OCI-LY3 (cell line): ENCODE measurements at regions not wholly inside any gene's neighbourhood (a gene's known extent, or its start where the extent isn't known, plus 50 kb on each side); places are given as distances from the start of the nearest gene placed in this dataset.

Source experiments
- H2AFZ ChIP-seq: fragments of 200-600, 300-600 bp; shearing (Covaris generic); 2 replicates; pipeline ENCODE4 v1.6.0; 2014; ENCODE audit warnings: antibody characterized with exemption, low read depth, low read length
- H3K27ac ChIP-seq: fragments of 200-600, 300-600 bp; sonication (generic); 2 replicates; pipeline ENCODE4 v1.5.1; 2014; ENCODE audit warnings: mild to moderate bottlenecking, low read length, moderate library complexity, mixed read lengths
- H3K27me3 ChIP-seq: fragments of 200-600, 300-600 bp; sonication (generic); 2 replicates; pipeline ENCODE4 v1.6.1; 2014; ENCODE audit warnings: low read depth, low read length, mixed read lengths
- H3K36me3 ChIP-seq: fragments of 200-600, 300-600 bp; sonication (generic); replicated peaks from 2 replicates; pipeline ENCODE3; 2014; ENCODE audit warnings: low read depth, low read length, mixed read lengths
- H3K4me1 ChIP-seq: fragments of 300-600, 200-600 bp; sonication (generic); 2 replicates; pipeline ENCODE4 v1.6.1; 2014; ENCODE audit warnings: low read length, mixed read lengths
- H3K4me2 ChIP-seq: fragments of 200-600, 300-600 bp; sonication (generic); 2 replicates; pipeline ENCODE4 v1.6.1; 2014; ENCODE audit warnings: low read length, mixed read lengths
- H3K4me3 ChIP-seq: fragments of 300-600, 200-600 bp; sonication (generic); 2 replicates; pipeline ENCODE4 v1.5.1; 2014; ENCODE audit warnings: antibody characterized with exemption, mild to moderate bottlenecking, low read length, moderate library complexity
- H3K79me2 ChIP-seq: fragments of 300-600, 200-600 bp; shearing (Covaris generic); 2 replicates; pipeline ENCODE4 v1.6.1; 2014; ENCODE audit warnings: mild to moderate bottlenecking, low read length, mixed read lengths
- H3K9ac ChIP-seq: fragments of 300-600, 200-600 bp; shearing (Covaris generic); 2 replicates; pipeline ENCODE4 v1.6.0; 2014; ENCODE audit warnings: mild to moderate bottlenecking, low read length, moderate library complexity
- H3K9me3 ChIP-seq: fragments of 200-600, 300-600 bp; shearing (Covaris generic); 2 replicates; pipeline ENCODE4 v1.6.1; 2014; ENCODE audit warnings: low read length, mixed read lengths; ENCODE audit not compliant: insufficient read depth
- H4K20me1 ChIP-seq: fragments of 200-600, 300-600 bp; sonication (generic); 2 replicates; pipeline ENCODE4 v1.6.1; 2016; ENCODE audit warnings: low read length, mixed read lengths; ENCODE audit not compliant: insufficient read depth
- EZH2phosphoT487 ChIP-seq: fragments of 200-600 bp; shearing (Covaris generic); IDR thresholded peaks from 2 replicates; pipeline ENCODE4 v1.6.1; 2018; ENCODE audit warnings: antibody characterized with exemption, mixed run types, low read depth
- TF ChIP-seq, protein P1 (sequence below): fragments of 200-600, 300-600 bp; sonication (generic); IDR thresholded peaks from 2 replicates; pipeline ENCODE4 v1.5.1; 2014; ENCODE audit warnings: antibody characterized with exemption, low read length, low read depth

DNA sequence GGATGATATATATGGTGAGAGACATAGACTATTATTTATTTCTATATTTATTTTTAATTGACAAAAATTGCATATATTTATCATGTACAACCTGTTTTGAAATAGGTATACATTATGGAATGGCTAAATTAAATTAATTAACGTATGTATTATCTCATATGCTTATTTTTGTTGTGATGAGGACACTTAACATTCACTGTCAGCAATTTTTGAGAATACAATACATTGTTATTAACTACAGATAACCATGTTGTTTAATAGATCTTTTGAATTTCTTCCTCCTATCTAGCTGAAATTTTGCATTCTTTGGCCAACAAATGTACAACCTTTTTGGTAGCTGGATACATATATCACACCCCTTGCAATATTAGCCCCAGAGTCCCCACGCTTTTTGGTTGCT lies 110.7 kb upstream of the CITED2 start:
- H3K27ac ChIP-seq, result no peak overlapping the region
- no peak overlapping the region for H2AFZ ChIP-seq
- no peaks in the 10 kb centered on the region for H3K9me3 ChIP-seq
- H3K79me2 ChIP-seq, result no peaks in the 10 kb centered on the region
- H3K36me3 ChIP-seq, result no peaks in the 10 kb centered on the region
- TF ChIP-seq, protein P1, sequence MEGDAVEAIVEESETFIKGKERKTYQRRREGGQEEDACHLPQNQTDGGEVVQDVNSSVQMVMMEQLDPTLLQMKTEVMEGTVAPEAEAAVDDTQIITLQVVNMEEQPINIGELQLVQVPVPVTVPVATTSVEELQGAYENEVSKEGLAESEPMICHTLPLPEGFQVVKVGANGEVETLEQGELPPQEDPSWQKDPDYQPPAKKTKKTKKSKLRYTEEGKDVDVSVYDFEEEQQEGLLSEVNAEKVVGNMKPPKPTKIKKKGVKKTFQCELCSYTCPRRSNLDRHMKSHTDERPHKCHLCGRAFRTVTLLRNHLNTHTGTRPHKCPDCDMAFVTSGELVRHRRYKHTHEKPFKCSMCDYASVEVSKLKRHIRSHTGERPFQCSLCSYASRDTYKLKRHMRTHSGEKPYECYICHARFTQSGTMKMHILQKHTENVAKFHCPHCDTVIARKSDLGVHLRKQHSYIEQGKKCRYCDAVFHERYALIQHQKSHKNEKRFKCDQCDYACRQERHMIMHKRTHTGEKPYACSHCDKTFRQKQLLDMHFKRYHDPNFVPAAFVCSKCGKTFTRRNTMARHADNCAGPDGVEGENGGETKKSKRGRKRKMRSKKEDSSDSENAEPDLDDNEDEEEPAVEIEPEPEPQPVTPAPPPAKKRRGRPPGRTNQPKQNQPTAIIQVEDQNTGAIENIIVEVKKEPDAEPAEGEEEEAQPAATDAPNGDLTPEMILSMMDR, result no peak
- TF ChIP-seq EZH2phosphoT487, result no peak
- H3K4me2 ChIP-seq, result no peak overlapping the region
- H3K9ac ChIP-seq, result no peak overlapping the region
- no peak overlapping the region for H3K4me3 ChIP-seq
- H3K4me1 ChIP-seq, result peaks cover under 1% of the 10 kb centered on the region
- H4K20me1 ChIP-seq, result no peaks in the 10 kb centered on the region
- no peaks in the 10 kb centered on the region for H3K27me3 ChIP-seq

DNA sequence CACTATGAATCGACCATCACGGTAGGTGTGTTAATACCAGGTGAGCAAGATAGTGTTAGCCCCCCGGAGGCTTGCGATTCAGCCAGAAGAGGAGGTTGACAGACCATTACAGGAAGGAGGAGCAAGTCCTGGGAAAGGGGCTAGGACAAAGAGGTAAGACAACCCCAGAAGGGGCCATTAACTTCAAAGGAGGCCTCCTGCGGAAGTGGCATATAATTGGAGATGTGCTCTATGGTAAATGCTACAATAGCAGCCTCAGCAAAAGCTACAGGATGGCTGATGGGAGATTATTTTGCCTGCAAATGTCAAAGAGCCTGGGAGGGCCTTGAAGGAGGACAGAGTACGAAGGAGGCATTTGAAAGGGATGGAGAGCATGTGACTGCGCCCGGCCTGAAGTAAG lies 108.6 kb upstream of the CITED2 start:
- H3K4me1 ChIP-seq, result no peaks in the 10 kb centered on the region
- H3K4me3 ChIP-seq, result no peak overlapping the region
- H3K9ac ChIP-seq, result no peak overlapping the region
- H3K4me2 ChIP-seq, result no peak overlapping the region
- H3K9me3 ChIP-seq, result no peaks in the 10 kb centered on the region
- no peak overlapping the region for H2AFZ ChIP-seq
- H3K27me3 ChIP-seq, result no peaks in the 10 kb centered on the region
- no peaks in the 10 kb centered on the region for H3K79me2 ChIP-seq
- TF ChIP-seq, protein P1, result no peak
- TF ChIP-seq EZH2phosphoT487, result no peak
- H3K36me3 ChIP-seq, result no peaks in the 10 kb centered on the region
- no peak overlapping the region for H3K27ac ChIP-seq
- H4K20me1 ChIP-seq, result no peaks in the 10 kb centered on the region

DNA sequence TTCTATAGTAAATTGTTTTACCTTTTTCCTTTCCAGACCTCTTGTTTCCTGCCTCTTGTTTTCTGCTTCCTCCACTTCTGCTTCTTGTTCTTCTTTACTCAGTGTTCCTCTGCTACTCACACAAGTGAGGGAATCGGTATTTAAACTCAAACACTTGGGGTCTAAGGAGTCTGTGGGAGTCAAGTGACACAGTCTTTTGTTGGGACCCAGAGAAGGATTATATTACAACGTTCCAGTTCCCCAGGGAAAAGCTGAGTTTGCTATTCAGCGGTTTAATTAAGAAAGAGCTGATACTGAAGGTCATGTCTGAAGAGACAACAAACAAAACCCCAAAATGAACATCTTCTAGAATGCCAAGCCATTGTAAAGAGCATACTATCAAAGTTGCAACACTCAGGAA lies 107.8 kb upstream of the CITED2 start:
- Histone ChIP-seq H3K27ac (no peak overlapping the region), H3K9ac (no peak overlapping the region), H3K27me3 (no peaks in the 10 kb centered on the region), H2AFZ (no peak overlapping the region), H3K4me2 (no peak overlapping the region), H3K36me3 (no peaks in the 10 kb centered on the region), H3K79me2 (no peaks in the 10 kb centered on the region), H3K4me3 (no peak overlapping the region), H4K20me1 (no peaks in the 10 kb centered on the region), H3K9me3 (no peaks in the 10 kb centered on the region), H3K4me1 (no peaks in the 10 kb centered on the region)
- TF ChIP-seq, protein P1, result no peak
- no peak for TF ChIP-seq EZH2phosphoT487

DNA sequence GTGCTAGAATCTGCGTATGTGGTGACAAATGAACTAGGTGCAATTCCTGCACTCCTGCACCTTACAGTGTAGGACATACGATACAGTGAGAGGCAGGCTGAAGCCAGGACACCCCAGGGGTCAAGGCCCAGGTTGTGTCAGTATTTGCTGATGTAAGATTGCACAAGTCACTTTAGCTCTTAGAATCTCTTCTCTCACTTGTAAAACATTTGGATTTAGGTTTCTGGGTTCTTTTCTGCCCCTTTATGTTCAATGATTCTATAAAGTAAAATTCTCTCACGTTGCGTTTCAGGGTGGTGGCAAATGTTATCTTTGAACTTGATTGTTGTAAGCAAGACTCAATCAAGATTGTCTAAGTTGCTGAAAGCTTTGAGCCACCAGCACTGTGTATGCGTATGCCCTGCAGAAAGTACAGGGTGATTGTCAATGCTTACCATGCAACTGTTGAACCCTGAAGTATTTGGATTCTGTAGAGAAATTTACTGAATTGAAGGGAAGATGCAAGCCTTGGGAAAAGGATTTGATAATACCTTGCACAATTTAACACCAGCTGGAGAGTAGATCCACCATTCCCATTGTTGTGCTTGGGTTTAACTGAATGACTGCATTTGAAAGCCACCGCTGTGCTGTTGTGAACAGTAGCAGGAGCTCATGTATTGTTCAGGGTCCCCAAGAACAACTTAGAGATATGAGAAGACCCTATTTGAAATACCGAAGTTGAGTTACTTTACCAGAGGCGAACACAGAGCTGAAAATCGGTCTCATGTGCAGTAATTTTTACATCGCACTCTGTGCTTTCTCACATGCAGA lies 106.1 kb upstream of the CITED2 start:
- Histone ChIP-seq H3K9me3 (no peaks in the 10 kb centered on the region), H3K9ac (no peak overlapping the region), H3K27me3 (no peaks in the 10 kb centered on the region), H3K36me3 (no peaks in the 10 kb centered on the region), H3K79me2 (no peaks in the 10 kb centered on the region), H2AFZ (no peak overlapping the region), H3K4me3 (no peak overlapping the region), H4K20me1 (no peaks in the 10 kb centered on the region), H3K4me2 (no peak overlapping the region), H3K4me1 (no peaks in the 10 kb centered on the region), H3K27ac (no peak overlapping the region)
- TF ChIP-seq EZH2phosphoT487, result no peak
- TF ChIP-seq, protein P1, result no peak
